ENCODE measurements at regions not wholly inside any gene's neighbourhood (a gene's known extent, or its start where the extent isn't known, plus 50 kb on each side); places are given as distances from the start of the nearest gene placed in this dataset.

- TF ChIP-seq CTCF (IDR thresholded peaks at IDR 0.05; ENCODE audit: insufficient read depth, low read length) = no peak
- DNase-seq (ENCODE audit: low read depth) = no peak
- H3K4me3 ChIP-seq (ENCODE audit: low read depth, low read length) = no peak overlapping the region
Measured at GRCh38 chr9:105144076-105144475, 100.4 kb upstream of the SLC44A1 start.

GRCh38 chr9:105144841-105145240, 99.6 kb upstream of the SLC44A1 start:
- no peak for DNase-seq (ENCODE audit: low read depth)
- no peak overlapping the region for H3K4me3 ChIP-seq (ENCODE audit: low read depth, low read length)
- no peak for TF ChIP-seq CTCF (IDR thresholded peaks at IDR 0.05; ENCODE audit: insufficient read depth, low read length)

GRCh38 chr9:105146677-105147076, 97.8 kb upstream of the SLC44A1 start:
- DNase-seq (ENCODE audit: low read depth) = no peak
- no peak overlapping the region for H3K4me3 ChIP-seq (ENCODE audit: low read depth, low read length)
- TF ChIP-seq CTCF (IDR thresholded peaks at IDR 0.05; ENCODE audit: insufficient read depth, low read length) = no peak

- TF ChIP-seq CTCF (IDR thresholded peaks at IDR 0.05; ENCODE audit: insufficient read depth, low read length) = no peak
- no peak overlapping the region for H3K4me3 ChIP-seq (ENCODE audit: low read depth, low read length)
- no peak for DNase-seq (ENCODE audit: low read depth)
Measured at GRCh38 chr9:105147110-105147871, 97.2 kb upstream of the SLC44A1 start.

- TF ChIP-seq CTCF (IDR thresholded peaks at IDR 0.05; ENCODE audit: insufficient read depth, low read length) = peak; percentile 11
- no peak for DNase-seq (ENCODE audit: low read depth)
- H3K4me3 ChIP-seq (ENCODE audit: low read depth, low read length) = no peak overlapping the region
Measured at GRCh38 chr9:105148328-105149006, 96.0 kb upstream of the SLC44A1 start.

GRCh38 chr9:105150991-105151685, 93.3 kb upstream of the SLC44A1 start:
- no peak for TF ChIP-seq CTCF (IDR thresholded peaks at IDR 0.05; ENCODE audit: insufficient read depth, low read length)
- no peak overlapping the region for H3K4me3 ChIP-seq (ENCODE audit: low read depth, low read length)
- no peak for DNase-seq (ENCODE audit: low read depth)
